ENCODE measurements at regions not wholly inside any gene's neighbourhood (a gene's known extent, or its start where the extent isn't known, plus 50 kb on each side); places are given as distances from the start of the nearest gene placed in this dataset.

DNA sequence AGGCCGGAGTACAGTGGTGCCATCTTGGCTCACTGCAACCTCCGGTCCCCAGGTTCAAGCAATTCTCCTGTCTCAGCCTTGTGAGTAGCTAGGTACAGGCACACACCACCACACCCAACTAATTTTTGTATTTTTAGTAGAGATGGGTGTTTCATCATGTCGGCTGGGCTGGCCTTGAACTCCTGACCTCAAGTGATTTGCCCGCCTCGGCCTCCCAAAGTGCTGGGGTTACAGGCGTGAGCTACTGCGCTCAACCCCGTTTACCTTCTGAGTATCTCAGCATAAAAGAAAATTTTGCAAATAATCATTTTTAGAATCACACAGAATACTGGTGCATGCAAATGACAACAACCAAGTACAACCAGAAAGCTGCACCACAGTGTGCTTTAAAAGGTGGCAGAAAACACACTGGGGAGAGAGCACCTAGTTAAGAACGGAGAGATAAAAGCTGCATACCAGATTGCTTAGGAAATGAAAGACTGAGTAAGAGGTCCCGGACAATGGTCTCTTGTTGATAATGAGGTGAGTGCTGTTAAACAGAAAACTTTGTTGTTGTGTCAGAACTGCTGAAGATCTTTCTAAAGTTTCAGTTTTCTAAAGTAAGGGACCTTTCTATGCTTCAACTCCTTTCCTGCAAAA, 189.6 kb downstream of the ACTR3 start:
- DNase-seq (ENCODE audit: low spot score in 2 of 2) (no peak), ATAC-seq (replicated peaks; ENCODE audit: extremely low read depth, poor library complexity, severe bottlenecking) (no peak)
- Mint-ChIP-seq H3K4me3 (no peak overlapping the region), H3K27ac (ENCODE audit: low read depth) (no peak overlapping the region), H3K4me1 (no peaks in the 10 kb centered on the region), H3K36me3 (ENCODE audit: insufficient read depth) (peaks cover 1% of the 10 kb centered on the region), H3K9me3 (no peaks in the 10 kb centered on the region), H3K27me3 (peaks cover 29% of the 10 kb centered on the region)

DNA sequence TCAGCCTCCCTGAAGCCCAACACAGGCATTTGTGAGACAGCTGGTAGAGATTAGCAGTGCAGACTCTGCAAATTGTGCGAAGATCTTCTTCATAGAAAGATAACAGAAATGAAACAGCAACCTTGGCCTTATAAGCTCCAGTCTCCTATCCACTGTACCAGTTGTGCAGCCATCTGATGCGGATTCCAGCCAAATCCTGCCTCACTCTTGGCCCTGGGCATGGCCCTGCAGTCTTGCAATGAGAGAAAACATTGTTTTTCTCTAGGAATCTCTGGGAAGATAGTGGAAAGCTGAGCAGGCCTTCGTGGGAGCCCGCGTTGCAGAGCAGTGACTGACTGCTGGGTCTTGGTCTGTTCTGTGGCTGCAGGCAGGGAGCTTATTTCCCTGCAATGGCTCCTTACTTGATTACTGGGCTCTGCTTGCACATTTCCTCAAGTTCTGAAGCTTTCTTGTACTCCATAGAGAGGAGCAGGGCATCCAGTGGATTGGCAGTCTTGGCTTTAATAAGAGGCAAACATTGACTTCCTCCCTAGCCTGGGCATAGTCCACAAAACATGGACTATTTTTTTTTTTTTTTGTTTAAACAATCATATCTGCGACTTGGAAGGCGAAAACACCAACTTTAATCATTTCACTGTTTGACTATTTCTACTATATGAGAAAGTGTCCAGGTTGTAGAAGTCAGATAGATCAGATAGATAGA, 193.0 kb downstream of the ACTR3 start:
- no peaks in the 10 kb centered on the region for H3K36me3 Mint-ChIP-seq (ENCODE audit: insufficient read depth)
- DNase-seq (ENCODE audit: low spot score in 2 of 2) (no peak), ATAC-seq (replicated peaks; ENCODE audit: extremely low read depth, poor library complexity, severe bottlenecking) (no peak)
- H3K27me3 Mint-ChIP-seq = peaks cover 16% of the 10 kb centered on the region
- no peaks in the 10 kb centered on the region for H3K9me3 Mint-ChIP-seq
- no peak overlapping the region for H3K27ac Mint-ChIP-seq (ENCODE audit: low read depth)
- no peaks in the 10 kb centered on the region for H3K4me1 Mint-ChIP-seq
- no peak overlapping the region for H3K4me3 Mint-ChIP-seq

DNA sequence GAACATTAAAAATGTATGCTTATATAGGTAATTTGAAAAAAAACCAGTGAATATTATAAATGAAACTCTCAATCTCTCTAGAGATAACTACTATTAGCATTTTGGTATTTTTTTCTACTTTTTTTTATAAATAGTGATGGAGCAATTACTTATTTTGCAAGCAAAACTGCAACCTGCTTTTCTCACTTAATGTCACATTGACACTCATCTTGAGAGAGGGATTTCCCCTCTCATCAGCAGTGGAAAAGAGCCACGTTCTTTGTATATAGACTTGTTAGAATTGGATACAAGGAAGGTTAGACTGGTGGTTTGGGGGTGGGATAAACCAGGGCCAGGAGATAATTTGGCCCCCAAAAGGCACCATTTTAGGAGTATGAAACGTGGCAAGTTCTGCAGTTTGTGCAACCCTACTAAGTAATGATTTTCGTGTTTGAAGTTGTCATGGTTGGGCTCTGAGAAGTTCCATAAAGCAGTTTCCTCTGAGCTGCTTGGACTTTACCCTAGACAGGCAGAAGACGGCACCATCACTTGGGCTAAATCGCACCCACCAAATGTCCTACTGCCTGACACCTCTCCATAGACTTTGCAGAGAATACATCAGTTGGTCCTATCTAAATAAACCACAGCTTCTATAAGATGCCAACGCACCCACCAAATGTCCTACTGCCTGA, 194.0 kb downstream of the ACTR3 start:
- Mint-ChIP-seq H3K4me1 (no peaks in the 10 kb centered on the region), H3K27ac (ENCODE audit: low read depth) (no peak overlapping the region), H3K36me3 (ENCODE audit: insufficient read depth) (no peaks in the 10 kb centered on the region), H3K27me3 (peaks cover 13% of the 10 kb centered on the region), H3K9me3 (no peaks in the 10 kb centered on the region), H3K4me3 (no peak overlapping the region)
- no peak for DNase-seq (ENCODE audit: low spot score in 2 of 2)
- no peak for ATAC-seq (replicated peaks; ENCODE audit: extremely low read depth, poor library complexity, severe bottlenecking)

DNA sequence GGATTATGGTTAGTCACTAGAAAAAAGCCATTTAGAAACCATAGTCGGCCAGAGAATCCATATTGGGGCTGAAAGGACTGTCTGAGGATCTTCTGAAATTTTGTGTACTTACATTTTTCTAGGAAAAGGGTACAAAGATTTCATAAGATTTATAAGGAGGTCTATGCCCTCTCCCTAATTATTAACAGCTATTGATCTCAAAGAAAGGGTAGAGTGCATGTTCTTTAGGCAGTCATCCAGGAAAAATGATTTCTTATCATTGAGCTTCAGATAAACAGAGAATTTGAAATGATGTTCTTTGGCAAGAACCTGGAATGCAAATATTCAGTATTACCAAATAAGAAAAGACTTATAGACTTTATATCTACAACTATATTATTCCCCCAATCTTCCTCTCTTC, 195.3 kb downstream of the ACTR3 start:
- Mint-ChIP-seq H3K27ac (ENCODE audit: low read depth) (no peak overlapping the region), H3K9me3 (no peaks in the 10 kb centered on the region), H3K27me3 (peaks cover 13% of the 10 kb centered on the region), H3K36me3 (ENCODE audit: insufficient read depth) (no peaks in the 10 kb centered on the region), H3K4me3 (no peak overlapping the region), H3K4me1 (no peaks in the 10 kb centered on the region)
- ATAC-seq (replicated peaks; ENCODE audit: extremely low read depth, poor library complexity, severe bottlenecking) (no peak), DNase-seq (ENCODE audit: low spot score in 2 of 2) (no peak)

DNA sequence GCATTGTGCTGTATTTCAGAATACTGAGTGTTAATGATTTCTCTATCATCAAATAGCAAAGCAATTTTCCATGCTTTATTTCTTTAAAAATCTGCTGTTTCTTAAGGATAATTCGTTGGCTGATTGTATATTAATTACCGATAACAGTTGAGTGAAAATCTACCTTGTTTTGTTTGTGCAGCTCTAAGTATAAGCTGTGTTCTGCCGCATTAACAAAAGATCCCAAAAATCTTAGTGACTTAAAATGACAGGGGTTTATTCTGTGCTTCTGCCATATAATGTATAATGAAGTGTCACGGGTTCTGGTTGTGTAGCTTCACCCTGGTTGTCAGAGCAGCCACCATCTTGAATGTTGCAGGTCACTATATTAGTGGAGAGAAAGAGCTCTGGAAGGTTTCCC, 196.1 kb downstream of the ACTR3 start:
- DNase-seq (ENCODE audit: low spot score in 2 of 2) = no peak

DNA sequence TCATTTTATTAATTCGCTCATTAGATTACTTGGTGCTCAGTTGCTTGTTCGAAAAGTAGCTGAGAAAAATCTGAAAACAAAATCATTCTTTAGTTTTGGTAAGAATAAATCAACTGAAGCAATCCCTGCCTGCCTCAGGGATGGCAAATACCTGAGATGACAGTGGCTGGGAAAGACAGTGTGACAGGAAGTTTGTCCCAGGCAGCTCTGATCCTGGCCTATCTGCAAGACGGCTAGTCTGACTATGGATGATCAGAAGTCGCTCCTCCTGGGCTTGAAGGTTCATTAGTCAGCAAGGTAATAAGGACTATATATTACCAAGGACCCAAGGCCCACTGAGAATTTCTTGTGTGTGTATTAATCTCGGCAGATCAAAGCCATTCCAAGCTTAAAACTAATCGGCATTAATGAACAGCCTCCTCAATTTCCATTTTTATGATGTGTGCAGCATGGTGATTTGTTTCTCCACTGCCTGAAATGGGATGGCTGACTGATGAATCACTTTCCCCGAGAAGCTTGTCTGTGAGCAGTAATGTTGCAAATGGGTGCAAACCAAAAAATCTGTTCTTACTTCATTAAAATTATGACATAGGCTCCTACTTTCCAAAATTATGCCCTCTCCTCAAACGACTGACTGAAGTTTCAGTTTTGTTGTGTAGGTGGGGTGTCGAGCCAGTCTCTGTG, 199.9 kb downstream of the ACTR3 start:
- Mint-ChIP-seq H3K4me3 (no peak overlapping the region), H3K36me3 (ENCODE audit: insufficient read depth) (no peaks in the 10 kb centered on the region), H3K27ac (ENCODE audit: low read depth) (no peak overlapping the region), H3K27me3 (peaks cover 13% of the 10 kb centered on the region), H3K9me3 (no peaks in the 10 kb centered on the region), H3K4me1 (no peaks in the 10 kb centered on the region)
- ATAC-seq (replicated peaks; ENCODE audit: extremely low read depth, poor library complexity, severe bottlenecking) (no peak), DNase-seq (ENCODE audit: low spot score in 2 of 2) (no peak)

More for the DNA sequence above, 196.1 kb downstream of the ACTR3 start:
- no peak for ATAC-seq (replicated peaks; ENCODE audit: extremely low read depth, poor library complexity, severe bottlenecking)
- Mint-ChIP-seq H3K27me3 (peaks cover 13% of the 10 kb centered on the region), H3K4me1 (no peaks in the 10 kb centered on the region), H3K36me3 (ENCODE audit: insufficient read depth) (no peaks in the 10 kb centered on the region), H3K4me3 (no peak overlapping the region), H3K27ac (ENCODE audit: low read depth) (no peak overlapping the region), H3K9me3 (no peaks in the 10 kb centered on the region)

DNA sequence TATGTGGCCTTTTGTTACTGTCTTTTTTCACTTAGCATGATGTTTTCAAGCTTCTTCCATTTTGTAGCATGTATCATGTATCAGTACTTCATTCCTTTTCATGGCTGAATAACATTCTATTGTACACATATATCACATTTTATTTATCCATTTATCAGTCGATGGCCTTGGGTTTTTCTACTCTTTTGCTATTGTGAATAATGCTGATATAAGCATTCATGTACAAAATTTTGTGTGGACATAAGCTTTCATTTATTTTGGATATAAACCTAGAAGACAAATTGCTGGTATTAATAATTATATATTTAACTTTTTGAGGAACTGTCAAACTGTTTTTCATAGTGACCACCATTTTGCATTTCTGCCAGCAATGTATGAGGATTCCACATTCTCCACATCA, 201.1 kb downstream of the ACTR3 start:
- DNase-seq (ENCODE audit: low spot score in 2 of 2) = no peak
- ATAC-seq (replicated peaks; ENCODE audit: extremely low read depth, poor library complexity, severe bottlenecking) = no peak
- Mint-ChIP-seq H3K4me1 (no peaks in the 10 kb centered on the region), H3K36me3 (ENCODE audit: insufficient read depth) (no peaks in the 10 kb centered on the region), H3K4me3 (no peak overlapping the region), H3K27ac (ENCODE audit: low read depth) (no peak overlapping the region), H3K9me3 (peaks cover 6% of the 10 kb centered on the region), H3K27me3 (peaks cover 13% of the 10 kb centered on the region)

DNA sequence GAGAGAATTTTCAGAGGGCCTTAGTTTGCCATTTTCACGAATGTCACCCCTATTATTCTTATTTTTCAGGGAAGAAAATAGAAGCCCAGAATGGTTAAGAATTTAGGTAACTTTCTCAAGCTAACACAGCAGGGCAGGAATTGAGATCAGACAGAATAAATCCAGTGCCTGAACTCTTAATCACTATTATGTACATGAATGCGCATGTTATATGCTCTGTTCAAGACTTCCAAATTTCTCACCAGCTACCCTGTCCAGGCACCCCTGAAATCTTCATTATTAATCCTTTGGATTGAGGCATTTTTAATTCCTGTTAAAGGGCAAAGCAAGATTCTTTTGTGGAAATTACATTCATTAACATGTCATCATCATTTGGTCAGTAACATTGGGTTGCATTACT, 218.4 kb downstream of the ACTR3 start:
- no peak for ATAC-seq (replicated peaks; ENCODE audit: extremely low read depth, poor library complexity, severe bottlenecking)
- Mint-ChIP-seq H3K27me3 (peaks cover 39% of the 10 kb centered on the region), H3K4me3 (no peak overlapping the region), H3K36me3 (ENCODE audit: insufficient read depth) (no peaks in the 10 kb centered on the region), H3K27ac (ENCODE audit: low read depth) (no peak overlapping the region), H3K9me3 (peaks cover 24% of the 10 kb centered on the region), H3K4me1 (no peaks in the 10 kb centered on the region)
- no peak for DNase-seq (ENCODE audit: low spot score in 2 of 2)

DNA sequence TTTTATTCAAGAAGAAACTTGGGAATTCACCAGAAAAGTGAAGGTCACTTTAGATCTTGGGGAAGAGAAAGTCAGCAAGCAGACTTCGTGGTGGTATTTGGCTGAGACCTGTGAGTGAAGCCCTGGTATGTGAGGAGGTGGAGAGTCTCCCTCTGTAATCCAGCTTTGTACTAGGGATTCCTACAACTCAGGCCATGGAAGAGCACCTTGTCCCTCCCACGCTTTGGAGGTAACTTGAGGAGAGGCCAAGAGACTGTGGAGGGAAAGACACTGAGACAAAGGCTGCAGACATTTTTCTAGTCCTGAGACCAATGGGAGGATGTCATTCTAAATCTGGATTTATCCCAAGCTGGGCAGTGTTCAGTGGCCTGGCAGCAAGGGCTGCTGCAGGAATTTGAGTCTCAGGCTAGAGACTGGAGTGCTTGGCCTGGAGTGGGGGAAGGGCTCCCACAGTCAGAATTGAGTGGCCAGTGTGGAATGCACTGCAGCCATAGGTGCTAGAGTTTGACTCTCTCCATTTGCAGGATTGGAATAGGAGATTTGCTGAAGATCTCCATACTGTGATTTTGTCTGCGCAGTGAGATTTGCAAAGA, 219.0 kb downstream of the ACTR3 start:
- Mint-ChIP-seq H3K36me3 (ENCODE audit: insufficient read depth) (no peaks in the 10 kb centered on the region), H3K27me3 (peaks cover 44% of the 10 kb centered on the region), H3K27ac (ENCODE audit: low read depth) (no peak overlapping the region), H3K4me3 (no peak overlapping the region), H3K4me1 (no peaks in the 10 kb centered on the region), H3K9me3 (peaks cover 18% of the 10 kb centered on the region)
- no peak for ATAC-seq (replicated peaks; ENCODE audit: extremely low read depth, poor library complexity, severe bottlenecking)
- no peak for DNase-seq (ENCODE audit: low spot score in 2 of 2)

DNA sequence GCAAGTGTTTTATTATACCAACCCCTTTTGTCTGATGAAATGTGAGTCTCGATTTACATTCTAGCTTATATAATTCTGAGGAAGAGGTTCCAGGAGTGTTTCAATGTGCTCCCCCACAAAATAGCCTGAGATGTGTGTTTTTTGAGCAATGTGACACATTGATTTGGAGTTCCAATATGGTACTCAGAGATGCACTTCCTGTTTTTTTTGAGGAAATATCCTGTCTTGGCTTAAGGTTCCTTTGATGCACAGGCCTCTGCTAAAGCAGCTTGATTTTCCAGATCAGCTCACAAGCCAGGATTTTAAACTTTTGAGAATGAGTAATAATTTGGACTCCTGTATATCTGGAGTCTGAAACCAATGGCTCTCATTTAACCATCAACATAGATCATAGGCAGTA, 221.4 kb downstream of the ACTR3 start:
- Mint-ChIP-seq H3K4me3 (no peak overlapping the region), H3K36me3 (ENCODE audit: insufficient read depth) (no peaks in the 10 kb centered on the region), H3K9me3 (peaks cover 4% of the 10 kb centered on the region), H3K27ac (ENCODE audit: low read depth) (no peak overlapping the region), H3K27me3 (peaks cover 54% of the 10 kb centered on the region), H3K4me1 (no peaks in the 10 kb centered on the region)
- DNase-seq (ENCODE audit: low spot score in 2 of 2) = no peak
- ATAC-seq (replicated peaks; ENCODE audit: extremely low read depth, poor library complexity, severe bottlenecking) = no peak

DNA sequence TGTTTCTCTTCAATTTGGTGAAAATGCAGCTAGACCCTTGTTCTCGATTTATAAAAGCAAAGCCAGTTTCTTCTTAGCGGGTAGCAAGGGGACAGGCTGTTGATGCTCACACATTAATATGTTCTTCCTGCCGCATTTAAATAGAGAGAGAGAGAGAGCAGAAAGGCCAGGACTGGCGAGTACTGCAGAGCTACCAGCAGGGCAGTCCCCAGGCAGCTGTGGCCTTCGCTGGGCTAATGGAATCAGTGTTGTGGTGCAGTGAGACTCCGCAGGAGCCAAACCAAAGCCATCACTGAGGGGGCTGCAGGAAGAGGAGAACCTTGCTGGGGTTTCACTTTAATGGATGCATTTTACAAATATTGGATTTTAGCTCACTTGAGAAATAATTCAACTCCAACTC, 223.6 kb downstream of the ACTR3 start:
- Mint-ChIP-seq H3K27ac (ENCODE audit: low read depth) (no peak overlapping the region), H3K4me1 (no peaks in the 10 kb centered on the region), H3K36me3 (ENCODE audit: insufficient read depth) (no peaks in the 10 kb centered on the region), H3K9me3 (no peaks in the 10 kb centered on the region), H3K4me3 (no peak overlapping the region), H3K27me3 (peaks cover 46% of the 10 kb centered on the region)
- ATAC-seq (replicated peaks; ENCODE audit: extremely low read depth, poor library complexity, severe bottlenecking) = no peak
- no peak for DNase-seq (ENCODE audit: low spot score in 2 of 2)

DNA sequence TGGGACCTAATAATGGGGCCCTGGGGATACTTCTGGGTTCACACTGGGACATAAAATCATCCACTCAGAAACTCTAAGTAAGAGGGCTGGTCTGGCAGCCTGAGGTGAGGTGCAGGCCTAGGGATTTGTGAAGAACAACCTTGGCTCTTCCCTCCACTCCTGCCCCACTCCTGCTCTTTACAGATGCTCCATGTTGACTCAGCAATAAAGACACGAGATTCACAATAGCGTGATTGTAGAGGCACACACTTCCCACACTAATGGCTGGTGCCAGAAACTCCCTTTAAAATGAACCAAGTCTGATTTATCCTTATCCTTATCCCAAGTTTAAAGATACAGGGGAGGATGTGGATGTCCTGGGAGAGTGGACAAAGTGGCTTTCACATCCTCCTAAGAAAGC, 228.2 kb downstream of the ACTR3 start:
- Mint-ChIP-seq H3K4me1 (no peaks in the 10 kb centered on the region), H3K4me3 (no peak overlapping the region), H3K9me3 (no peaks in the 10 kb centered on the region), H3K27me3 (peaks cover 56% of the 10 kb centered on the region), H3K36me3 (ENCODE audit: insufficient read depth) (no peaks in the 10 kb centered on the region), H3K27ac (ENCODE audit: low read depth) (no peak overlapping the region)
- ATAC-seq (replicated peaks; ENCODE audit: extremely low read depth, poor library complexity, severe bottlenecking) (no peak), DNase-seq (ENCODE audit: low spot score in 2 of 2) (no peak)
